K562 (cell line): ENCODE measurements at regions not wholly inside any gene's neighbourhood (a gene's known extent, or its start where the extent isn't known, plus 50 kb on each side); places are given as distances from the start of the nearest gene placed in this dataset.

Experiments used
- EHMT2 ChIP-seq: fragments of 450-650 bp; IDR thresholded peaks from 2 replicates; pipeline ENCODE4 v1.6.1; 2018; ENCODE audit warnings: antibody characterized with exemption
- NFYB ChIP-seq: IDR thresholded peaks from 2 replicates; pipeline ENCODE4 v1.6.1; 2011; ENCODE audit warnings: mild to moderate bottlenecking, moderate library complexity; ENCODE audit not compliant: insufficient read length; ENCODE audit errors: extremely low read depth
- REST ChIP-seq, 2 experiments: fragments of 450-650 bp; formaldehyde crosslinking in 1 of 2; IDR thresholded peaks; 2 replicates each; pipeline versions ENCODE4 v1.4.0 to v1.6.1; 2014 to 2020; ENCODE audit warnings: mild to moderate bottlenecking in 2 of 2, borderline replicate concordance in 1 of 2, low read depth in 1 of 2
- ZBTB43 ChIP-seq: sonication (generic); formaldehyde crosslinking; IDR thresholded peaks from 2 replicates; pipeline ENCODE4 v1.8.0; 2023; ENCODE audit warnings: mild to moderate bottlenecking, missing genetic modification reagents
- ZNF699 ChIP-seq: fragments of 250-450 bp; sonication (Bioruptor Pico); IDR thresholded peaks from 2 replicates; pipeline ENCODE4 v1.8.0; 2021; ENCODE audit warnings: mild to moderate bottlenecking, moderate library complexity; ENCODE audit not compliant: insufficient replicate concordance
- ZNF764 ChIP-seq: fragments of 250-450 bp; sonication (Bioruptor Pico); IDR thresholded peaks from 2 replicates; pipeline ENCODE4 v1.4.0; 2020; ENCODE audit warnings: low read depth, mild to moderate bottlenecking, moderate library complexity

- TF ChIP-seq REST (IDR thresholded peaks at IDR 0.05; ENCODE audit: borderline replicate concordance) (no peak), REST (CRISPR knock-in tag; IDR thresholded peaks at IDR 0.05; ENCODE audit: low read depth) (no peak), ZBTB43 (CRISPR knock-in tag) (no peak), ZNF764 (no peak), NFYB (no peak), EHMT2 (no peak), ZNF699 (CRISPR knock-in tag) (no peak)
- TF ChIP-seq, all 486 proteins: peak for 0
Measured at GRCh38 chr10:63917363-63917762, 396.2 kb downstream of the REEP3 start (continued).
